Mammary epithelial cell (primary cell): ENCODE measurements at regions not wholly inside any gene's neighbourhood (a gene's known extent, or its start where the extent isn't known, plus 50 kb on each side); places are given as distances from the start of the nearest gene placed in this dataset.

Source experiments
- CTCF ChIP-seq, 2 donors: IDR thresholded peaks in 1 of 2; conservative IDR thresholded peaks in 1 of 2; 2 replicates each; pipeline ENCODE4 v1.5.1; 2011 to 2012; ENCODE audit warnings: inconsistent platforms in 2 of 2, low read length in 2 of 2, mild to moderate bottlenecking in 2 of 2, control low read depth in 1 of 2, low read depth in 1 of 2; ENCODE audit not compliant: insufficient read depth in 1 of 2; ENCODE audit errors: extremely low read depth in 1 of 2
- EZH2 ChIP-seq: IDR thresholded peaks from 2 replicates; pipeline ENCODE4 v1.6.1; 2012; ENCODE audit warnings: low read length, inconsistent platforms, borderline replicate concordance

DNA sequence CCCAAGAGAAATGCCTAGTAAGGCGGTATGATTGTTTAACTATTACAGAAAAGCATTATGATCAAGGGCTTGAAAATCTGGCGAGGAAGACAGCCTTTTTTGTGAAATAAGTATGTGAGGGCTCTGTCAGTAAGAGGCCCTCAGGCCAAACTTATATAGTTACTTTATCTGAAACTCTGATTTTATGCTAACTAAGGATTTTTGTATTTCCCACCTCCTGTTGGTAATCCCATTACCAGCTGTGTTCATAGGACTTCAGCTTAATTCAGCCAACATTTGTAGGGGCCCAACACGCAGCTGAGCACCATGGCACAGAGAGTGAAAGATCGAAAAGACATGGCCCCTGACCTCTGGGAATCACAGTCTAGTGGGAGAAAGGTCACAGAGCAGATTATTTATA is 318.3 kb upstream of the WWC1 start:
- no peak for TF ChIP-seq CTCF (conservative IDR thresholded peaks at IDR 0.05 in 1 of 2, IDR thresholded peaks at IDR 0.05 in 1 of 2; ENCODE audit: extremely low read depth in 1 of 2, insufficient read depth in 1 of 2, low read depth in 1 of 2, low read length in 2 of 2)
- TF ChIP-seq EZH2 = no peak
